ENCODE measurements at regions not wholly inside any gene's neighbourhood (a gene's known extent, or its start where the extent isn't known, plus 50 kb on each side); places are given as distances from the start of the nearest gene placed in this dataset.

DNA sequence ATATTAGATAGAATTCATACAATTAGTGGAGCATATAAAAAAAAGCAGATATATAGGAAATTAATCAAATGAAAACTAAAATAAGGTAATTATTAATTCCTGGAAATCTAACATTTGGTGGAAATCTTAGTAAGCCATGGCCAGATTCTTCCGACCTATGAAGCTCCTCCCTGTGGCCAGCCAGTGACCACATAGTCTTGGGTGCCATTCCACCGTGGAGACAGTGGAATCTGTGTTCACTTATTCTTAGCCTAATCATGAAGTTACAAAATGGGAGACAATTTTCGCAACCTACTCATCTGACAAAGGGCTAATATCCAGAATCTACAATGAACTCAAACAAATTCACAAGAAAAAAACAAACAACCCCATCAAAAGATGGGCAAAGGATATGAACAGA is 241.9 kb upstream of the FLRT2 start:
- 77 to 87% methylated on average over 3 of the region's 3 CpGs for WGBS, 2 donors (ENCODE audit: low coverage in 1 of 2)
- H3K27me3 ChIP-seq, result no peaks in the 10 kb centered on the region
- intact Hi-C loops (cut with DNase I; ENCODE audit: low total_unique reads) (no loop called here), in situ Hi-C loops (cut with MboI; ENCODE audit: low pct_ligation_motif_present in 1 of 4, low pct_unique_long_range_greater_than_20kb in 1 of 4, low sequenced_read_pairs in 3 of 4) (no loop called here)
- no peak overlapping the region for H3K27ac ChIP-seq
- H3K9me3 ChIP-seq, result no peaks in the 10 kb centered on the region
- H3K36me3 ChIP-seq, result no peaks in the 10 kb centered on the region
- no peaks in the 10 kb centered on the region for H3K4me1 ChIP-seq
- H3K4me3 ChIP-seq, result no peak overlapping the region
- no peak for DNase-seq
- TF ChIP-seq POLR2AphosphoS5 (IDR thresholded peaks at IDR 0.05) (no peak), POLR2A (IDR thresholded peaks at IDR 0.05) (no peak), EP300 (IDR thresholded peaks at IDR 0.05; ENCODE audit: low read depth) (no peak)
- TF ChIP-seq, protein P1, sequence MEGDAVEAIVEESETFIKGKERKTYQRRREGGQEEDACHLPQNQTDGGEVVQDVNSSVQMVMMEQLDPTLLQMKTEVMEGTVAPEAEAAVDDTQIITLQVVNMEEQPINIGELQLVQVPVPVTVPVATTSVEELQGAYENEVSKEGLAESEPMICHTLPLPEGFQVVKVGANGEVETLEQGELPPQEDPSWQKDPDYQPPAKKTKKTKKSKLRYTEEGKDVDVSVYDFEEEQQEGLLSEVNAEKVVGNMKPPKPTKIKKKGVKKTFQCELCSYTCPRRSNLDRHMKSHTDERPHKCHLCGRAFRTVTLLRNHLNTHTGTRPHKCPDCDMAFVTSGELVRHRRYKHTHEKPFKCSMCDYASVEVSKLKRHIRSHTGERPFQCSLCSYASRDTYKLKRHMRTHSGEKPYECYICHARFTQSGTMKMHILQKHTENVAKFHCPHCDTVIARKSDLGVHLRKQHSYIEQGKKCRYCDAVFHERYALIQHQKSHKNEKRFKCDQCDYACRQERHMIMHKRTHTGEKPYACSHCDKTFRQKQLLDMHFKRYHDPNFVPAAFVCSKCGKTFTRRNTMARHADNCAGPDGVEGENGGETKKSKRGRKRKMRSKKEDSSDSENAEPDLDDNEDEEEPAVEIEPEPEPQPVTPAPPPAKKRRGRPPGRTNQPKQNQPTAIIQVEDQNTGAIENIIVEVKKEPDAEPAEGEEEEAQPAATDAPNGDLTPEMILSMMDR (IDR thresholded peaks at IDR 0.05), result no peak

DNA sequence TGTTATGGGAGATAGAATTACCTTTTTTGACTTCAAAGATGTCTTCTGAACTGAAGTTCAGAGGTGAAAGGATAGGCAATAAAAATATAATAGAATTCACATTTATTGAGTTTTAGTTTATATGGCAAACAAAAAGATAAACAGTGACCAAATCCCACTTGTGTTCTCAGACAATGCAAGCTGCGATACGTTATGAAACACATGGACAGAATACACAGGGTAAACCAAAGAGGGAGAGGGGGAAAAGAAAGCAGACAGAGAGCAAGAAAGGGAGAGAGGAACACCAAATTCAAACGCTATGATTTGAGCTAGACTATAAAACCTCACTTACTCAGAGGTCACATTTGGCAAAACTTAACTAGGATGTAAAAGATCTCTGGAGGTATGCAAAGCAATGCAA is 238.2 kb upstream of the FLRT2 start:
- Histone ChIP-seq H3K27me3 (no peaks in the 10 kb centered on the region), H3K27ac (no peak overlapping the region), H3K4me1 (no peaks in the 10 kb centered on the region), H3K36me3 (no peaks in the 10 kb centered on the region), H3K9me3 (no peaks in the 10 kb centered on the region), H3K4me3 (no peak overlapping the region)
- WGBS, 2 donors (ENCODE audit: low coverage in 1 of 2), result 58 to 72% methylated on average over 3 of the region's 3 CpGs
- intact Hi-C loops (cut with DNase I; ENCODE audit: low total_unique reads), result no loop called here
- TF ChIP-seq, protein P1 (IDR thresholded peaks at IDR 0.05), result no peak
- TF ChIP-seq EP300 (IDR thresholded peaks at IDR 0.05; ENCODE audit: low read depth) (no peak), POLR2AphosphoS5 (IDR thresholded peaks at IDR 0.05) (no peak), POLR2A (IDR thresholded peaks at IDR 0.05) (no peak)
- DNase-seq, result no peak
- in situ Hi-C loops (cut with MboI; ENCODE audit: low pct_ligation_motif_present in 1 of 4, low pct_unique_long_range_greater_than_20kb in 1 of 4, low sequenced_read_pairs in 3 of 4), result no loop called here

DNA sequence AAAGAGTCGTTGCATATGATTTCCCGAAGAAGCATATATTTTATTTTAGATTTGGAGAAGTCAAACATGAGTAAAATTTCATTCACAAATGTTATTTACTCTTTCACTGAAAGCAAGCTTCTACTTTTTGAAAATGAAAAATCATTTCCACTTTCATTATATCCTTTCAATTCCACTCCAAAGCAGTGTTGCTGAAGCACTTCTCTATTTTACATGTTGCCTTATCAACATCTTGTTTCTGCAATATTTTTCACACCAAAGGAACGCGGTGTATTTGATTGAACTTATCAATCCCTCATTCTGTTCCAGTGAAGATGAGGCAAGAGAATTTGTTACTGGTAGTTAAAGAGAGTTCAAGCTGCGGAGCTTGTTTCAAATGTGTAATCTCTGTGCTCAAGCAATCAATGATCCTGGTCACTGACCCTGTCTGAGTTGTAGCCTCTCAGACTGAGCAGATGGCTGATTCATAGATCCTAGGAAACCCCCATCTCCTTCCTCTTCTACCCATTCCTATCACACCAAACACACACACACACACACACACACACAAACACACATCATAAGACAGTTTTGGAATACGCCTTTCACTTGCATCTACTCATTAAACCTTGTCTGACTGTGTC is 236.2 kb upstream of the FLRT2 start:
- 73 to 76% methylated on average over 5 to 6 of the region's 6 CpGs for WGBS, 2 donors (ENCODE audit: low coverage in 1 of 2)
- TF ChIP-seq EP300 (IDR thresholded peaks at IDR 0.05; ENCODE audit: low read depth), result no peak
- TF ChIP-seq, protein P1 (IDR thresholded peaks at IDR 0.05), result no peak
- TF ChIP-seq POLR2A (IDR thresholded peaks at IDR 0.05), result no peak
- no peak for TF ChIP-seq POLR2AphosphoS5 (IDR thresholded peaks at IDR 0.05)
- DNase-seq, result no peak
- Histone ChIP-seq H3K27ac (no peak overlapping the region), H3K4me1 (no peaks in the 10 kb centered on the region), H3K27me3 (no peaks in the 10 kb centered on the region), H3K36me3 (no peaks in the 10 kb centered on the region), H3K9me3 (no peaks in the 10 kb centered on the region), H3K4me3 (no peak overlapping the region)
- in situ Hi-C loops (cut with MboI; ENCODE audit: low pct_ligation_motif_present in 1 of 4, low pct_unique_long_range_greater_than_20kb in 1 of 4, low sequenced_read_pairs in 3 of 4), result no loop called here
- intact Hi-C loops (cut with DNase I; ENCODE audit: low total_unique reads), result no loop called here

DNA sequence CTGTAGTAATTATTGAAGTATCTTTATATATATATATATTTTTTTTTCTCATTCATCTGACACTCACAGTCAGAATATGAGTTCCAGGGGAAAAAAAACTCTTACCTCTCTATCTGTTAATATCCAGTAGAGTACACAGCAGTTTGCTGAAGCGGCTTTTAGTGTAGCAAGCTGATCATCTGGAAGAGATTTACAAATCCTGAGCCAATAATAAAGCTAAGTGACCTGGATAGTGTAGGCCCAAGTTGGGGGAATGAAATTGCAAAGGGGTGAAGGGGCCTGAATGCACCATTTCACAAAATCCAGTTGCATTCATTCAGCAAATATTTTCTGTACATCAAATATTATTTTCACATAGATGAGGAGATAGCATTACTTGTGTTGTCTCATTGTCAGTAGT is 234.6 kb upstream of the FLRT2 start:
- TF ChIP-seq, protein P1 (IDR thresholded peaks at IDR 0.05), result no peak
- no peak for TF ChIP-seq POLR2A (IDR thresholded peaks at IDR 0.05)
- in situ Hi-C loops (cut with MboI; ENCODE audit: low pct_ligation_motif_present in 1 of 4, low pct_unique_long_range_greater_than_20kb in 1 of 4, low sequenced_read_pairs in 3 of 4) (no loop called here), intact Hi-C loops (cut with DNase I; ENCODE audit: low total_unique reads) (no loop called here)
- H3K27me3 ChIP-seq, result no peaks in the 10 kb centered on the region
- no peak for DNase-seq
- WGBS, 2 donors (ENCODE audit: low coverage in 1 of 2), result 65 to 80% methylated on average over 1 of the region's 1 CpG
- no peaks in the 10 kb centered on the region for H3K4me1 ChIP-seq
- H3K9me3 ChIP-seq, result no peaks in the 10 kb centered on the region
- H3K36me3 ChIP-seq, result no peaks in the 10 kb centered on the region
- no peak overlapping the region for H3K4me3 ChIP-seq
- no peak overlapping the region for H3K27ac ChIP-seq

Measured in transverse colon (tissue), 4 donors.